ENCODE measurements at regions not wholly inside any gene's neighbourhood (a gene's known extent, or its start where the extent isn't known, plus 50 kb on each side); places are given as distances from the start of the nearest gene placed in this dataset.

GRCh38 chr21:19870682-19871081, 1127.5 kb upstream of the NCAM2 start:
- Histone ChIP-seq H3K4me1 (ENCODE audit: control insufficient read depth, insufficient read depth, low read length) (no peaks in the 10 kb centered on the region), H3K9ac (ENCODE audit: low read depth, low read length) (no peak overlapping the region), H3K27me3 (ENCODE audit: control insufficient read depth, insufficient read depth, low read length) (no peaks in the 10 kb centered on the region), H3K4me2 (ENCODE audit: low read length) (no peak overlapping the region), H3K36me3 (ENCODE audit: insufficient read depth, low read length) (no peaks in the 10 kb centered on the region), H3K9me3 (replicated peaks; ENCODE audit: low read length) (no peaks in the 10 kb centered on the region), H3K4me3 (ENCODE audit: low read length) (no peak overlapping the region)

GRCh38 chr21:19874521-19874920, 1123.7 kb upstream of the NCAM2 start:
- Histone ChIP-seq H3K36me3 (ENCODE audit: insufficient read depth, low read length) (no peaks in the 10 kb centered on the region), H3K4me3 (ENCODE audit: low read length) (no peak overlapping the region)

GRCh38 chr21:19878133-19878532, 1120.1 kb upstream of the NCAM2 start:
- Histone ChIP-seq H3K4me3 (ENCODE audit: low read length) (no peak overlapping the region), H3K4me2 (ENCODE audit: low read length) (no peak overlapping the region), H3K27me3 (ENCODE audit: control insufficient read depth, insufficient read depth, low read length) (no peaks in the 10 kb centered on the region), H3K36me3 (ENCODE audit: insufficient read depth, low read length) (no peaks in the 10 kb centered on the region), H3K9ac (ENCODE audit: low read depth, low read length) (no peak overlapping the region), H3K9me3 (replicated peaks; ENCODE audit: low read length) (no peaks in the 10 kb centered on the region), H3K4me1 (ENCODE audit: control insufficient read depth, insufficient read depth, low read length) (no peaks in the 10 kb centered on the region)

More at GRCh38 chr21:19874521-19874920, 1123.7 kb upstream of the NCAM2 start:
- H3K4me2 ChIP-seq (ENCODE audit: low read length) = no peak overlapping the region
- no peaks in the 10 kb centered on the region for H3K9me3 ChIP-seq (replicated peaks; ENCODE audit: low read length)
- H3K4me1 ChIP-seq (ENCODE audit: control insufficient read depth, insufficient read depth, low read length) = no peaks in the 10 kb centered on the region
- H3K27me3 ChIP-seq (ENCODE audit: control insufficient read depth, insufficient read depth, low read length) = no peaks in the 10 kb centered on the region
- no peak overlapping the region for H3K9ac ChIP-seq (ENCODE audit: low read depth, low read length)

GRCh38 chr21:19899645-19900044, 1098.6 kb upstream of the NCAM2 start:
- H3K36me3 ChIP-seq (ENCODE audit: insufficient read depth, low read length) = no peaks in the 10 kb centered on the region

GRCh38 chr21:19900149-19900548, 1098.1 kb upstream of the NCAM2 start:
- Histone ChIP-seq H3K9ac (ENCODE audit: low read depth, low read length) (no peak overlapping the region), H3K4me1 (ENCODE audit: control insufficient read depth, insufficient read depth, low read length) (no peaks in the 10 kb centered on the region), H3K9me3 (replicated peaks; ENCODE audit: low read length) (no peaks in the 10 kb centered on the region), H3K36me3 (ENCODE audit: insufficient read depth, low read length) (no peaks in the 10 kb centered on the region), H3K27me3 (ENCODE audit: control insufficient read depth, insufficient read depth, low read length) (no peaks in the 10 kb centered on the region), H3K4me3 (ENCODE audit: low read length) (no peak overlapping the region), H3K4me2 (ENCODE audit: low read length) (no peak overlapping the region)

More at GRCh38 chr21:19899645-19900044, 1098.6 kb upstream of the NCAM2 start:
- Histone ChIP-seq H3K9me3 (replicated peaks; ENCODE audit: low read length) (no peaks in the 10 kb centered on the region), H3K4me3 (ENCODE audit: low read length) (no peak overlapping the region), H3K4me1 (ENCODE audit: control insufficient read depth, insufficient read depth, low read length) (no peaks in the 10 kb centered on the region), H3K4me2 (ENCODE audit: low read length) (no peak overlapping the region), H3K27me3 (ENCODE audit: control insufficient read depth, insufficient read depth, low read length) (no peaks in the 10 kb centered on the region), H3K9ac (ENCODE audit: low read depth, low read length) (no peak overlapping the region)

GRCh38 chr21:19908390-19908789, 1089.8 kb upstream of the NCAM2 start:
- H3K4me2 ChIP-seq (ENCODE audit: low read length) = no peak overlapping the region
- no peaks in the 10 kb centered on the region for H3K27me3 ChIP-seq (ENCODE audit: control insufficient read depth, insufficient read depth, low read length)
- H3K9me3 ChIP-seq (replicated peaks; ENCODE audit: low read length) = no peaks in the 10 kb centered on the region
- H3K4me3 ChIP-seq (ENCODE audit: low read length) = no peak overlapping the region
- no peaks in the 10 kb centered on the region for H3K4me1 ChIP-seq (ENCODE audit: control insufficient read depth, insufficient read depth, low read length)
- H3K36me3 ChIP-seq (ENCODE audit: insufficient read depth, low read length) = no peaks in the 10 kb centered on the region
- no peak overlapping the region for H3K9ac ChIP-seq (ENCODE audit: low read depth, low read length)

- Histone ChIP-seq H3K4me2 (ENCODE audit: low read length) (no peak overlapping the region), H3K9me3 (replicated peaks; ENCODE audit: low read length) (no peaks in the 10 kb centered on the region), H3K4me3 (ENCODE audit: low read length) (no peak overlapping the region), H3K27me3 (ENCODE audit: control insufficient read depth, insufficient read depth, low read length) (no peaks in the 10 kb centered on the region), H3K4me1 (ENCODE audit: control insufficient read depth, insufficient read depth, low read length) (no peaks in the 10 kb centered on the region), H3K9ac (ENCODE audit: low read depth, low read length) (no peak overlapping the region), H3K36me3 (ENCODE audit: insufficient read depth, low read length) (no peaks in the 10 kb centered on the region)
These were observed 1084.2 kb upstream of the NCAM2 start for GRCh38 chr21:19914028-19914427.

GRCh38 chr21:19921211-19921610, 1077.0 kb upstream of the NCAM2 start:
- H3K27me3 ChIP-seq (ENCODE audit: control insufficient read depth, insufficient read depth, low read length) = no peaks in the 10 kb centered on the region
- no peaks in the 10 kb centered on the region for H3K4me1 ChIP-seq (ENCODE audit: control insufficient read depth, insufficient read depth, low read length)
- H3K4me2 ChIP-seq (ENCODE audit: low read length) = no peak overlapping the region
- no peaks in the 10 kb centered on the region for H3K36me3 ChIP-seq (ENCODE audit: insufficient read depth, low read length)
- H3K9me3 ChIP-seq (replicated peaks; ENCODE audit: low read length) = no peaks in the 10 kb centered on the region
- H3K4me3 ChIP-seq (ENCODE audit: low read length) = no peak overlapping the region
- no peak overlapping the region for H3K9ac ChIP-seq (ENCODE audit: low read depth, low read length)

GRCh38 chr21:19922122-19922521, 1076.1 kb upstream of the NCAM2 start:
- no peaks in the 10 kb centered on the region for H3K9me3 ChIP-seq (replicated peaks; ENCODE audit: low read length)
- no peak overlapping the region for H3K9ac ChIP-seq (ENCODE audit: low read depth, low read length)
- no peaks in the 10 kb centered on the region for H3K27me3 ChIP-seq (ENCODE audit: control insufficient read depth, insufficient read depth, low read length)
- H3K36me3 ChIP-seq (ENCODE audit: insufficient read depth, low read length) = no peaks in the 10 kb centered on the region
- H3K4me1 ChIP-seq (ENCODE audit: control insufficient read depth, insufficient read depth, low read length) = no peaks in the 10 kb centered on the region
- H3K4me2 ChIP-seq (ENCODE audit: low read length) = no peak overlapping the region
- H3K4me3 ChIP-seq (ENCODE audit: low read length) = no peak overlapping the region

- H3K4me1 ChIP-seq (ENCODE audit: control insufficient read depth, insufficient read depth, low read length) = no peaks in the 10 kb centered on the region
- no peaks in the 10 kb centered on the region for H3K9me3 ChIP-seq (replicated peaks; ENCODE audit: low read length)
- H3K27me3 ChIP-seq (ENCODE audit: control insufficient read depth, insufficient read depth, low read length) = no peaks in the 10 kb centered on the region
- no peaks in the 10 kb centered on the region for H3K36me3 ChIP-seq (ENCODE audit: insufficient read depth, low read length)
- no peak overlapping the region for H3K4me3 ChIP-seq (ENCODE audit: low read length)
- no peak overlapping the region for H3K4me2 ChIP-seq (ENCODE audit: low read length)
- no peak overlapping the region for H3K9ac ChIP-seq (ENCODE audit: low read depth, low read length)
These were observed 1062.7 kb upstream of the NCAM2 start for GRCh38 chr21:19935467-19935866.

GRCh38 chr21:19937619-19938018, 1060.6 kb upstream of the NCAM2 start:
- H3K4me1 ChIP-seq (ENCODE audit: control insufficient read depth, insufficient read depth, low read length) = no peaks in the 10 kb centered on the region
- no peaks in the 10 kb centered on the region for H3K27me3 ChIP-seq (ENCODE audit: control insufficient read depth, insufficient read depth, low read length)
- H3K4me2 ChIP-seq (ENCODE audit: low read length) = no peak overlapping the region
- no peaks in the 10 kb centered on the region for H3K9me3 ChIP-seq (replicated peaks; ENCODE audit: low read length)
- H3K4me3 ChIP-seq (ENCODE audit: low read length) = no peak overlapping the region
- no peaks in the 10 kb centered on the region for H3K36me3 ChIP-seq (ENCODE audit: insufficient read depth, low read length)
- H3K9ac ChIP-seq (ENCODE audit: low read depth, low read length) = no peak overlapping the region

GRCh38 chr21:19941626-19942025, 1056.6 kb upstream of the NCAM2 start:
- Histone ChIP-seq H3K4me1 (ENCODE audit: control insufficient read depth, insufficient read depth, low read length) (no peaks in the 10 kb centered on the region), H3K4me3 (ENCODE audit: low read length) (no peak overlapping the region), H3K4me2 (ENCODE audit: low read length) (no peak overlapping the region), H3K9me3 (replicated peaks; ENCODE audit: low read length) (no peaks in the 10 kb centered on the region), H3K9ac (ENCODE audit: low read depth, low read length) (no peak overlapping the region), H3K36me3 (ENCODE audit: insufficient read depth, low read length) (no peaks in the 10 kb centered on the region), H3K27me3 (ENCODE audit: control insufficient read depth, insufficient read depth, low read length) (no peaks in the 10 kb centered on the region)

Data from skeletal muscle satellite cell (primary cell).